GM12878 (cell line): ENCODE measurements at regions not wholly inside any gene's neighbourhood (a gene's known extent, or its start where the extent isn't known, plus 50 kb on each side); places are given as distances from the start of the nearest gene placed in this dataset.

Experiments
- ATAC-seq: fragments of 200-7000 bp; cut with Tn5 transposase; 3 replicates; pipeline ENCODE4 v1.9.1; 2020; ENCODE audit warnings: mild to moderate bottlenecking, moderate library complexity
- BruUV-seq: library from RNA; stranded (reverse); fragments of 400-500 nt; replicated peaks from 2 replicates; lab custom pipeline; 2021; lab: Mats Ljungman, UMichigan
- CTCF ChIA-PET: fragments of 300-600 bp; sonication (Branson Sonifier 250); formaldehyde crosslinking; extraction: SDS; loops from one replicate; lab custom pipeline; 2021; ENCODE audit warnings: inconsistent platforms; lab: Yijun Ruan, JAX
- POLR2A ChIA-PET: fragments of 350-600 bp; formaldehyde crosslinking; extraction: SDS; loops from one replicate; lab custom pipeline; 2021; ENCODE audit warnings: inconsistent platforms; lab: Charles Lee
- RAD21 ChIA-PET: fragments of 300-600 bp; sonication (Branson Sonifier 250); formaldehyde crosslinking; loops from one replicate; lab custom pipeline; 2023; ENCODE audit warnings: antibody characterized with exemption; ENCODE audit not compliant: unreplicated experiment; lab: Charles Lee
- SMC1A ChIA-PET: fragments of 300-600 bp; sonication (Branson Sonifier 250); formaldehyde crosslinking; loops from one replicate; lab custom pipeline; 2023; ENCODE audit not compliant: unreplicated experiment, uncharacterized antibody; lab: Charles Lee
- DNase-seq: peaks from one replicate; pipeline ENCODE4 v3.0.0-alpha.2; 2011; ENCODE audit warnings: low read depth, low spot score
- FAIRE-seq: peaks from 3 replicates; lab custom pipeline; 2011; peaks lifted over from hg19 to GRCh38; lab: Jason Lieb, UNC
- H2AFZ ChIP-seq: 2 replicates; pipeline ENCODE4 v1.6.0; 2011; ENCODE audit warnings: low read depth, low read length, control low read depth; ENCODE audit not compliant: control insufficient read depth
- H3K27ac ChIP-seq: 2 replicates; pipeline ENCODE4 v1.5.1; 2011; ENCODE audit warnings: control low read depth; ENCODE audit not compliant: control insufficient read depth, insufficient read depth
- H3K27me3 ChIP-seq, 2 experiments: replicated peaks in 1 of 2; 2 replicates each; pipeline versions ENCODE4 v1.6.0 to v1.6.1; 2011; ENCODE audit warnings: low read length in 1 of 2; ENCODE audit not compliant: control insufficient read depth in 2 of 2, insufficient read depth in 2 of 2
- H3K36me3 ChIP-seq, 2 experiments: 2 replicates each; pipeline ENCODE4 v1.5.1; 2011; ENCODE audit warnings: low read length in 1 of 2; ENCODE audit not compliant: control insufficient read depth in 2 of 2, insufficient read depth in 2 of 2
- H3K4me1 ChIP-seq: 2 replicates; pipeline ENCODE4 v1.6.1; 2011; ENCODE audit warnings: mild to moderate bottlenecking, low read length, moderate library complexity, mixed read lengths; ENCODE audit not compliant: control insufficient read depth, insufficient read depth
- H3K4me2 ChIP-seq: 2 replicates; pipeline ENCODE4 v1.6.0; 2011; ENCODE audit warnings: control low read depth; ENCODE audit not compliant: control insufficient read depth, insufficient read depth
- H3K4me3 ChIP-seq: fragments of 200-600 bp; sonication (generic); 2 replicates; pipeline ENCODE4 v1.5.1; 2016
- H3K79me2 ChIP-seq: 2 replicates; pipeline ENCODE4 v1.6.0; 2011; ENCODE audit warnings: low read length; ENCODE audit not compliant: control insufficient read depth, insufficient read depth
- H3K9ac ChIP-seq: 2 replicates; pipeline ENCODE4 v1.8.0; 2011; ENCODE audit warnings: low read length, control low read depth, mixed read lengths; ENCODE audit not compliant: control insufficient read depth, insufficient read depth
- H3K9me3 ChIP-seq: replicated peaks from 3 replicates; pipeline ENCODE4 v1.5.1; 2011; ENCODE audit warnings: mild to moderate bottlenecking, low read length; ENCODE audit not compliant: control insufficient read depth, insufficient read depth
- H4K20me1 ChIP-seq: 2 replicates; pipeline ENCODE4 v1.6.0; 2011; ENCODE audit not compliant: control insufficient read depth, insufficient read depth
- BACH1 ChIP-seq: fragments of 450-650 bp; IDR thresholded peaks from 2 replicates; pipeline ENCODE4 v1.6.1; 2017; ENCODE audit warnings: mild to moderate bottlenecking, borderline replicate concordance
- CBX3 ChIP-seq: fragments of 200-600 bp; sonication (generic); IDR thresholded peaks from 2 replicates; pipeline ENCODE4 v1.6.1; 2016; ENCODE audit warnings: low read depth, borderline replicate concordance
- FOXM1 ChIP-seq: IDR thresholded peaks from 2 replicates; pipeline ENCODE4 v1.6.1; 2012; ENCODE audit warnings: low read depth, mild to moderate bottlenecking, inconsistent platforms, low read length, moderate library complexity
- IRF3 ChIP-seq: fragments of 450-650 bp; IDR thresholded peaks from 2 replicates; pipeline ENCODE4 v1.6.1; 2014; ENCODE audit warnings: mild to moderate bottlenecking
- MXI1 ChIP-seq: fragments of 150-350 bp; IDR thresholded peaks from 2 replicates; pipeline ENCODE4 v1.6.1; 2011; ENCODE audit warnings: low read depth, mild to moderate bottlenecking, inconsistent platforms, low read length, improper control_type of control experiment
- MYC ChIP-seq: IDR thresholded peaks from 2 replicates; pipeline ENCODE4 v1.6.1; 2011; ENCODE audit warnings: mild to moderate bottlenecking, low read length, moderate library complexity, inconsistent platforms; ENCODE audit not compliant: insufficient read depth, insufficient replicate concordance, insufficient read length, severe bottlenecking
- RELA ChIP-seq: fragments of 450-650 bp; IDR thresholded peaks from 2 replicates; pipeline ENCODE4 v1.8.0; 2014; ENCODE audit warnings: borderline replicate concordance; ENCODE audit not compliant: partially characterized antibody
- SPI1 ChIP-seq: IDR thresholded peaks from 2 replicates; pipeline ENCODE4 v1.6.1; 2011; ENCODE audit warnings: low read depth, mild to moderate bottlenecking, low read length, moderate library complexity, borderline replicate concordance; ENCODE audit not compliant: insufficient read depth
- SUZ12 ChIP-seq: fragments of 200-600 bp; sonication (generic); IDR thresholded peaks from one replicate; pipeline ENCODE4 v1.6.1; 2018; ENCODE audit warnings: antibody characterized with exemption, mild to moderate bottlenecking; ENCODE audit not compliant: unreplicated experiment
- USF2 ChIP-seq: IDR thresholded peaks from 2 replicates; pipeline ENCODE4 v1.6.1; 2011; ENCODE audit warnings: low read depth, low read length, improper control_type of control experiment, borderline replicate concordance
- ZBTB11 ChIP-seq: fragments of 450-650 bp; formaldehyde crosslinking; IDR thresholded peaks from 2 replicates; pipeline ENCODE4 v1.5.0; 2022; ENCODE audit warnings: mild to moderate bottlenecking, missing genetic modification characterization
- ZNF207 ChIP-seq: fragments of 450-650 bp; IDR thresholded peaks from 2 replicates; pipeline ENCODE4 v1.6.1; 2014; ENCODE audit warnings: antibody characterized with exemption, mild to moderate bottlenecking, borderline replicate concordance
- ZNF687 ChIP-seq: fragments of 450-650 bp; IDR thresholded peaks from 2 replicates; pipeline ENCODE4 v1.6.1; 2017; ENCODE audit warnings: mild to moderate bottlenecking, moderate library complexity
- ZZZ3 ChIP-seq: IDR thresholded peaks from 2 replicates; pipeline ENCODE4 v1.6.1; 2011; ENCODE audit warnings: low read depth; ENCODE audit not compliant: control insufficient read depth, insufficient read length
- WGBS: methylation state at CpG from one replicate; pipeline ENCODE4 v1.1.6; 2016; ENCODE audit warnings: low lambda C conversion rate; ENCODE audit not compliant: insufficient replicate concordance, insufficient coverage; ENCODE audit errors: missing lambda C conversion rate; 5-methylcytosine and 5-hydroxymethylcytosine counted together
- in situ Hi-C: fragments of 300-500 bp; cut with MboI; formaldehyde crosslinking; loops from 9 replicates; pipeline ENCODE4 v1.14.3; 2018; ENCODE audit warnings: mixed read lengths
- intact Hi-C: fragments of 100-400 bp; cut with micrococcal nuclease; formaldehyde crosslinking; loops from one replicate; pipeline ENCODE4 v1.14.2; 2022; ENCODE audit not compliant: unreplicated experiment

- Histone ChIP-seq H2AFZ (no peak overlapping the region), H4K20me1 (no peaks in the 10 kb centered on the region; the same call in 1 of the 2 replicates), H3K4me3 (no peak overlapping the region), H3K27ac (no peak overlapping the region), H3K9me3 (no peaks in the 10 kb centered on the region), H3K9ac (no peak overlapping the region), H3K79me2 (no peaks in the 10 kb centered on the region), H3K27me3 (no peaks in the 10 kb centered on the region), H3K4me1 (no peaks in the 10 kb centered on the region), H3K4me2 (no peak overlapping the region), H3K36me3 (no peaks in the 10 kb centered on the region)
- ChIA-PET POLR2A (no interaction called here), CTCF (no interaction called here), SMC1A (no interaction called here), RAD21 (no interaction called here)
- ATAC-seq (peak; percentile 54), DNase-seq (no peak), FAIRE-seq (no peak)
- no TSS peak for BruUV-seq
- TF ChIP-seq ZNF207 (no peak), ZNF687 (no peak), ZZZ3 (no peak), USF2 (no peak), MYC (no peak), FOXM1 (no peak), IRF3 (no peak), SUZ12 (no peak), ZBTB11 (CRISPR knock-in tag) (no peak), SPI1 (no peak), CBX3 (no peak), BACH1 (no peak), RELA (no peak), MXI1 (no peak)
- WGBS: 46% methylated on average over 3 of the region's 3 CpGs
- intact Hi-C loops (no loop called here), in situ Hi-C loops (no loop called here)
Observed at GRCh38 chr3:82342521-82342920, 581.1 kb upstream of the GBE1 start.
